Lower lobe of right lung (tissue), 2 donors: ENCODE measurements at regions not wholly inside any gene's neighbourhood (a gene's known extent, or its start where the extent isn't known, plus 50 kb on each side); places are given as distances from the start of the nearest gene placed in this dataset.

ENCODE experiments used
- ATAC-seq, 2 donors: fragments of 200-7000 bp; cut with Tn5 transposase; one replicate each; pipeline ENCODE4 v1.9.1; 2020 to 2022; ENCODE audit warnings: mild to moderate bottlenecking in 2 of 2, moderate library complexity in 2 of 2
- DNase-seq: peaks from one replicate; pipeline ENCODE4 v3.0.0-alpha.2; 2020
- H3K27ac ChIP-seq: fragments of 200-600 bp; one replicate; pipeline ENCODE4 v1.8.0; 2022
- H3K27me3 ChIP-seq: fragments of 200-600 bp; one replicate; pipeline ENCODE4 v1.8.0; 2022; ENCODE audit warnings: low read depth
- H3K36me3 ChIP-seq: fragments of 200-600 bp; one replicate; pipeline ENCODE4 v1.8.0; 2022; ENCODE audit warnings: mild to moderate bottlenecking
- H3K4me1 ChIP-seq: fragments of 200-600 bp; one replicate; pipeline ENCODE4 v1.8.0; 2022
- H3K4me3 ChIP-seq: fragments of 200-600 bp; one replicate; pipeline ENCODE4 v1.8.0; 2022; ENCODE audit warnings: mild to moderate bottlenecking
- H3K9me3 ChIP-seq: fragments of 200-600 bp; one replicate; pipeline ENCODE4 v1.8.0; 2022
- CTCF ChIP-seq: fragments of 200-600 bp; IDR thresholded peaks from one replicate; pipeline ENCODE4 v1.8.0; 2022; ENCODE audit warnings: antibody characterized with exemption, mild to moderate bottlenecking
- intact Hi-C: fragments of 100-400 bp; cut with DNase I; formaldehyde crosslinking; loops from one replicate; pipeline ENCODE4 v1.11.0; 2022
- donor health status: DM: no; HTN: yes; CAD: no; lungs with severe emphysema.

- Histone ChIP-seq H3K9me3 (no peaks in the 10 kb centered on the region), H3K4me3 (no peak overlapping the region), H3K36me3 (no peaks in the 10 kb centered on the region), H3K4me1 (no peaks in the 10 kb centered on the region), H3K27ac (no peak overlapping the region), H3K27me3 (no peaks in the 10 kb centered on the region)
- DNase-seq (no peak), ATAC-seq (no peak)
- TF ChIP-seq CTCF, result no peak
- intact Hi-C loops, result no loop called here
Measured at GRCh38 chr6:134654751-134655150, 295.1 kb downstream of the ALDH8A1 start.

- H3K36me3 ChIP-seq, result no peaks in the 10 kb centered on the region
- no peak for TF ChIP-seq CTCF
- intact Hi-C loops, result no loop called here
- H3K27me3 ChIP-seq, result no peaks in the 10 kb centered on the region
- DNase-seq, result no peak
- no peaks in the 10 kb centered on the region for H3K9me3 ChIP-seq
- no peaks in the 10 kb centered on the region for H3K4me1 ChIP-seq
- no peak overlapping the region for H3K4me3 ChIP-seq
- no peak overlapping the region for H3K27ac ChIP-seq
- ATAC-seq, result no peak
Measured at GRCh38 chr6:134651519-134651918, 298.4 kb downstream of the ALDH8A1 start.

GRCh38 chr6:134647861-134648260, 302.0 kb downstream of the ALDH8A1 start:
- Histone ChIP-seq H3K4me1 (peaks cover 4% of the 10 kb centered on the region), H3K27me3 (no peaks in the 10 kb centered on the region), H3K4me3 (no peak overlapping the region), H3K36me3 (no peaks in the 10 kb centered on the region), H3K27ac (no peak overlapping the region), H3K9me3 (no peaks in the 10 kb centered on the region)
- ATAC-seq (no peak), DNase-seq (no peak)
- no peak for TF ChIP-seq CTCF
- intact Hi-C loops, result no loop called here

GRCh38 chr6:134642819-134643218, 307.1 kb downstream of the ALDH8A1 start:
- peaks cover 16% of the 10 kb centered on the region for H3K4me1 ChIP-seq
- no peak for ATAC-seq
- intact Hi-C loops, result loop anchor here (5.0 kb wide), 1 partner anchor 471 kb away; no protein-coding TSS in a partner anchor
- TF ChIP-seq CTCF, result no peak
- no peak for DNase-seq
- no peaks in the 10 kb centered on the region for H3K9me3 ChIP-seq
- no peaks in the 10 kb centered on the region for H3K27me3 ChIP-seq
- H3K27ac ChIP-seq, result no peak overlapping the region
- no peaks in the 10 kb centered on the region for H3K36me3 ChIP-seq
- H3K4me3 ChIP-seq, result no peak overlapping the region

GRCh38 chr6:134642279-134642678, 307.6 kb downstream of the ALDH8A1 start:
- no peak for TF ChIP-seq CTCF
- intact Hi-C loops, result loop anchor here (5.0 kb wide), 1 partner anchor 470 kb away; no protein-coding TSS in a partner anchor
- no peak for ATAC-seq

More at GRCh38 chr6:134642279-134642678, 307.6 kb downstream of the ALDH8A1 start:
- Histone ChIP-seq H3K4me1 (peaks cover 16% of the 10 kb centered on the region), H3K9me3 (no peaks in the 10 kb centered on the region), H3K27ac (no peak overlapping the region), H3K27me3 (no peaks in the 10 kb centered on the region), H3K4me3 (no peak overlapping the region), H3K36me3 (no peaks in the 10 kb centered on the region)
- no peak for DNase-seq
